CD4-positive, alpha-beta T cell (primary cell): ENCODE measurements at regions not wholly inside any gene's neighbourhood (a gene's known extent, or its start where the extent isn't known, plus 50 kb on each side); places are given as distances from the start of the nearest gene placed in this dataset.

Experiments used
- ATAC-seq: fragments of 200-7000 bp; cut with Tn5 transposase; one replicate; pipeline ENCODE4 v1.10.0; 2022; ENCODE audit warnings: mild to moderate bottlenecking; ENCODE audit not compliant: poor library complexity
- CTCF ChIA-PET: fragments of 350-600 bp; sonication (Branson Sonifier 250); formaldehyde crosslinking; loops from one replicate; lab custom pipeline; 2021; ENCODE audit warnings: antibody characterized with exemption, inconsistent platforms; lab: Charles Lee
- POLR2A ChIA-PET: fragments of 350-600 bp; sonication (Branson Sonifier 250); formaldehyde crosslinking; loops from one replicate; lab custom pipeline; 2021; ENCODE audit warnings: antibody characterized with exemption, inconsistent platforms; lab: Charles Lee
- DNase-seq, 14 experiments: peaks; one replicate each; pipeline ENCODE4 v3.0.0-alpha.2; 2013 to 2020; ENCODE audit warnings: mixed read lengths in 2 of 14
- H3K27ac ChIP-seq, 2 donors: one replicate each; pipeline versions ENCODE4 v1.5.1 to v1.7.0; 2013; ENCODE audit warnings: low read length in 2 of 2, low read depth in 1 of 2, mild to moderate bottlenecking in 1 of 2
- H3K27me3 ChIP-seq, 2 experiments: 1 replicate in 1 of 2; 2 replicates in 1 of 2; pipeline versions ENCODE4 v1.6.1 to v1.7.0; 2013; ENCODE audit warnings: low read length in 2 of 2, control low read depth in 1 of 2, mild to moderate bottlenecking in 1 of 2, moderate library complexity in 1 of 2; ENCODE audit not compliant: insufficient read depth in 2 of 2, control insufficient read depth in 1 of 2
- H3K36me3 ChIP-seq: one replicate; pipeline ENCODE4 v1.6.1; 2013; ENCODE audit warnings: low read length, control low read depth; ENCODE audit not compliant: insufficient read depth
- H3K4me1 ChIP-seq: one replicate; pipeline ENCODE4 v1.6.1; 2013; ENCODE audit warnings: low read length, control low read depth; ENCODE audit not compliant: insufficient read depth
- H3K4me3 ChIP-seq: one replicate; pipeline ENCODE4 v1.5.1; 2013; ENCODE audit warnings: mild to moderate bottlenecking, low read length, moderate library complexity
- H3K9me3 ChIP-seq, 2 experiments: 1 replicate in 1 of 2; 2 replicates in 1 of 2; pipeline versions ENCODE4 v1.6.1 to v1.7.0; 2013; ENCODE audit warnings: low read length in 2 of 2, mild to moderate bottlenecking in 2 of 2, control low read depth in 1 of 2, moderate library complexity in 1 of 2; ENCODE audit not compliant: control insufficient read depth in 1 of 2, insufficient read depth in 1 of 2
- H3K27ac Mint-ChIP-seq: one replicate; pipeline ENCODE4 v1.8.0; 2020; ENCODE audit warnings: mixed read lengths
- H3K27me3 Mint-ChIP-seq: one replicate; pipeline ENCODE4 v1.8.0; 2021; ENCODE audit warnings: mixed read lengths
- H3K36me3 Mint-ChIP-seq: one replicate; pipeline ENCODE4 v1.8.0; 2021; ENCODE audit warnings: low read depth, mixed read lengths
- H3K4me1 Mint-ChIP-seq: one replicate; pipeline ENCODE4 v1.8.0; 2021; ENCODE audit warnings: low read depth, mixed read lengths
- H3K4me3 Mint-ChIP-seq: one replicate; pipeline ENCODE4 v1.8.0; 2020; ENCODE audit warnings: mild to moderate bottlenecking, mixed read lengths
- H3K9me3 Mint-ChIP-seq: one replicate; pipeline ENCODE4 v1.8.0; 2020; ENCODE audit warnings: mixed read lengths
- intact Hi-C, 2 experiments: fragments of 100-400 bp; cut with DNase I in 1 of 2; cut with micrococcal nuclease in 1 of 2; formaldehyde crosslinking; loops; one replicate each; pipeline versions ENCODE4 v1.15.1 to v1.9.0; 2023 to 2025; cut with DNase I, micrococcal nuclease
- TF ChIP-seq, protein P1 (sequence below): fragments of 200-600 bp; IDR thresholded peaks from one replicate; pipeline ENCODE4 v1.8.0; 2022; ENCODE audit warnings: antibody characterized with exemption, mild to moderate bottlenecking

DNA sequence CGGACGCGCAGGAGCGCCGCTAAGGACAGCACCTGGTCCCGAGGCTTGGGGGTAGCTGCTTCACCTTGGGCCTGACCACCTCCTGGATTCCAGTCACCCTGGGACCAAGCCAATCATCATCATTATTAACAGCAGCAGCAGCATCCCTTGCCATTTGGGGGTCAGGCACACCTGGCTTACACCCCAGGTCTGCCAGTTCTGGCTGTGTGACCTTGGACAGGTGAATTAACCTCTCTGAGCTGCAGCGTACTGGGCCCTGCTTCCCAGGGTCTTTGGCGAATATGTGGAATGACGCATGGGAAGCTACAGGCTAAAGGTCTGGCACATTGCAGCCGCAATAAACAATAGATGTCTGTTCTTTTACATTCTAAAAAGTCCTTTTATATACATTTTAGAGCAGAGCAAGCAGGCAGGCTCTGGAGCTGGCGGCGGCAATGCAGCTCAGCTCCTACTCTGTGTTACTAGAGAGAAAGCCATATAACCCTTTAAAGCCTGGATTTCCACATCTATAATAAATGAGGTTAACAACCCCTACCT, 97.8 kb upstream of the CPLX2 start:
- Histone ChIP-seq H3K9me3 (peaks cover 0 to 13% of the 10 kb centered on the region in 2 experiments), H3K36me3 (no peaks in the 10 kb centered on the region), H3K27ac (no peak overlapping the region), H3K27me3 (peaks cover 38 to 52% of the 10 kb centered on the region in 2 experiments), H3K4me3 (no peak overlapping the region), H3K4me1 (no peaks in the 10 kb centered on the region)
- Mint-ChIP-seq H3K4me3 (no peak overlapping the region), H3K27me3 (peaks cover 58% of the 10 kb centered on the region), H3K9me3 (no peaks in the 10 kb centered on the region), H3K4me1 (no peaks in the 10 kb centered on the region), H3K36me3 (no peaks in the 10 kb centered on the region), H3K27ac (no peak overlapping the region)
- TF ChIP-seq, protein P1, sequence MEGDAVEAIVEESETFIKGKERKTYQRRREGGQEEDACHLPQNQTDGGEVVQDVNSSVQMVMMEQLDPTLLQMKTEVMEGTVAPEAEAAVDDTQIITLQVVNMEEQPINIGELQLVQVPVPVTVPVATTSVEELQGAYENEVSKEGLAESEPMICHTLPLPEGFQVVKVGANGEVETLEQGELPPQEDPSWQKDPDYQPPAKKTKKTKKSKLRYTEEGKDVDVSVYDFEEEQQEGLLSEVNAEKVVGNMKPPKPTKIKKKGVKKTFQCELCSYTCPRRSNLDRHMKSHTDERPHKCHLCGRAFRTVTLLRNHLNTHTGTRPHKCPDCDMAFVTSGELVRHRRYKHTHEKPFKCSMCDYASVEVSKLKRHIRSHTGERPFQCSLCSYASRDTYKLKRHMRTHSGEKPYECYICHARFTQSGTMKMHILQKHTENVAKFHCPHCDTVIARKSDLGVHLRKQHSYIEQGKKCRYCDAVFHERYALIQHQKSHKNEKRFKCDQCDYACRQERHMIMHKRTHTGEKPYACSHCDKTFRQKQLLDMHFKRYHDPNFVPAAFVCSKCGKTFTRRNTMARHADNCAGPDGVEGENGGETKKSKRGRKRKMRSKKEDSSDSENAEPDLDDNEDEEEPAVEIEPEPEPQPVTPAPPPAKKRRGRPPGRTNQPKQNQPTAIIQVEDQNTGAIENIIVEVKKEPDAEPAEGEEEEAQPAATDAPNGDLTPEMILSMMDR = no peak
- CTCF ChIA-PET = no interaction called here
- POLR2A ChIA-PET = no interaction called here
- no peak for DNase-seq
- intact Hi-C loops = no loop called here
- ATAC-seq = no peak

DNA sequence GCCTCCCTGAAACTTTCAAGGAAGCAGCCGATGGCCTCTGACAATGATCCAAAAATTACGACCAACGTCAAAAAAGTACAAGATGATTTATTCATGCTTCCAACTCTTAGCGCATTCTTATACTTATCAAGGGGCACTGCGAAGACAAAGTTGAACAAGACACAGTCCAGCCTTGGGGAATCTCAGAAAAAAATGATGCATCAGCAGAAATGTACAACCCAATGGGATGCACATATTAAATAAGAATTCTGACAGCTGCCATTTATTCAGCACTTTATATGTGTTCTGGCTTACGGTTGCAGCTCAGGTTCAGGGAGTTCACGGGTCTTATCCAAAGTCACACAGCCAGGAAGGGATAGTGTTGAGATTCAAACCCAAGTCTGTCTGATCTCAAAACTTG, 96.0 kb upstream of the CPLX2 start:
- Mint-ChIP-seq H3K36me3 (no peaks in the 10 kb centered on the region), H3K27ac (no peak overlapping the region), H3K9me3 (no peaks in the 10 kb centered on the region), H3K27me3 (peaks cover 52% of the 10 kb centered on the region), H3K4me1 (no peaks in the 10 kb centered on the region), H3K4me3 (no peak overlapping the region)
- TF ChIP-seq, protein P1 = no peak
- H3K4me3 ChIP-seq = no peak overlapping the region
- intact Hi-C loops = no loop called here
- no peaks in the 10 kb centered on the region for H3K4me1 ChIP-seq
- ATAC-seq (no peak), DNase-seq (no peak)
- peaks cover 33 to 51% of the 10 kb centered on the region in 2 experiments for H3K27me3 ChIP-seq
- H3K36me3 ChIP-seq = no peaks in the 10 kb centered on the region
- ChIA-PET POLR2A (no interaction called here), CTCF (no interaction called here)
- no peak overlapping the region for H3K27ac ChIP-seq
- peaks cover 0 to 13% of the 10 kb centered on the region in 2 experiments for H3K9me3 ChIP-seq

DNA sequence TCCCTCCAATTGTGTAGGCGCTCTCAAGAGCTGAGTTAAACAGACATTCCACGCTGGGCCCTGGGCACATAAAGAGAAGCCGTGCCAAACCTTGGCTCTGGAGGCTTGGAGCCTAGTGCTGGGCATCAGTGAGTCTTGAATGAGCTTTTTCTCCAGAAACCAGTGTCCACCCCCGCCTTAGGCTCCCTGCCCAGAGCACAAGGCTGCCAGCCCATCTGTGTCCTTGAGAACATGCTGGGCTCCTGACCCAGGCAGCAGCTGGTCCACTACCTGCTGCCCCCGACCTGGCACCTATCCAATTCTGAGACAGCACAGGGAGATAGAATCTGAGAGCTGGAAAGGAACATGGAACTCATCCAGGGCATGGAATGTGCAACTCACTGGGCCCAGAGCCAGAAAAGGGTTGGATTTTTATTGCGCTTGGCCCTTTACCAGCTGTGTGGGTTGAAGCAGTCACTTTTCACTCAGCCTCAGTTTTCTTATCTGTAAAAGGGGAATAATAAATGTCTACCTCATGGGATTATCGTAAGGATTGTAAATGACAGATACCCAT, 92.4 kb upstream of the CPLX2 start:
- ChIA-PET CTCF (no interaction called here), POLR2A (no interaction called here)
- no peaks in the 10 kb centered on the region for H3K4me1 Mint-ChIP-seq
- TF ChIP-seq, protein P1 = no peak
- H3K27me3 Mint-ChIP-seq = peaks cover 44% of the 10 kb centered on the region
- ATAC-seq (no peak), DNase-seq (no peak)
- Histone ChIP-seq H3K27ac (no peak overlapping the region), H3K4me3 (no peak overlapping the region), H3K4me1 (no peaks in the 10 kb centered on the region), H3K36me3 (no peaks in the 10 kb centered on the region), H3K27me3 (peaks cover 7 to 28% of the 10 kb centered on the region in 2 experiments), H3K9me3 (peaks cover 0 to 3% of the 10 kb centered on the region in 2 experiments)
- intact Hi-C loops = no loop called here
- no peaks in the 10 kb centered on the region for H3K36me3 Mint-ChIP-seq
- no peak overlapping the region for H3K4me3 Mint-ChIP-seq
- H3K27ac Mint-ChIP-seq = no peak overlapping the region
- no peaks in the 10 kb centered on the region for H3K9me3 Mint-ChIP-seq
